Caki2 (cell line): ENCODE measurements at regions not wholly inside any gene's neighbourhood (a gene's known extent, or its start where the extent isn't known, plus 50 kb on each side); places are given as distances from the start of the nearest gene placed in this dataset.
"Not testable (repeated sequence)": the region's sequence is repeated elsewhere in the genome, so short reads cannot be mapped to it uniquely, and the experiment has no call there.

Source experiments
- DNase-seq: peaks from one replicate; pipeline ENCODE4 v3.0.0-alpha.2; 2015; ENCODE audit warnings: low read depth
- in situ Hi-C: cut with HindIII; loops from 2 replicates; pipeline ENCODE4 v1.10.0; 2016; ENCODE audit warnings: low sequenced_read_pairs, low pct_unique_long_range_greater_than_20kb, mixed read lengths

DNA sequence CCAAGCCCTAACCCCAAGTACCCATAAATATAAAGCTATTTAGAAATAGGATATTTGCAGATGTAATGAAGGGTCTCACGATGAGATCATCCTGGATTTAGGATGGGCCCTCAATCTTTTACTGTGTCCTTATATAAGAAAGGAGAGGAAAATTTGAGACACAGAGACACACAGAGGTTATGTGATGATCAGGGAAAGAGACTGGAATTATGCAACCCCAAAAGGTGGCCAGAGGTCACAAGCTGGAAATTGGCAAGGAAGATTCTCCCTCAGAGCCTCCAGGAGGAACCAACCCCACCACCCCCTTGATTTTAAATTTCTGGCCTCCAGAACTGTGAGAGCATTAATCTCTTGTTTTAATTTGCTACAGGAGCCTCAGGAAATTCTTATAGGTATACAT is 334.9 kb upstream of the PRICKLE1 start:
- in situ Hi-C loops, result no loop called here
- DNase-seq, result no peak

DNA sequence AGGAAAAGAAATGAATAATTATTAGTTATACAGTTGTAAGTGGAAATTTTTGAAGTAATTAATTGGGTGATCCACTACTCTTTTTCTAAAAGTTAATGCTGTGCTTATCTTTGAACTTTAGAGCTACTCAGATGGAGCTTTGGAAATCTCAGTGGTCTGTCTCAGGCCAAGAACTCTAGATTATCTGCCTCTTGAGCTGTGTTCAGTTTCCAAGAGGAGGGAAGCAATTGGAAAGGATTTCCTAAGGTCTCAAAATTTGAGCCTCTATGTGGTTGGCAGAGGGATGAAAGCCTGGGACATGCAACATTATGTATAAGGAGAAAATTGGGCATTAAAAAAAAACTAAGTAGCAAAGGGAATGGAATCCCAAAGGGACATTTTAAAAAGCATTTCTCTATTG is 334.0 kb upstream of the PRICKLE1 start:
- DNase-seq, result no peak
- in situ Hi-C loops, result no loop called here

DNA sequence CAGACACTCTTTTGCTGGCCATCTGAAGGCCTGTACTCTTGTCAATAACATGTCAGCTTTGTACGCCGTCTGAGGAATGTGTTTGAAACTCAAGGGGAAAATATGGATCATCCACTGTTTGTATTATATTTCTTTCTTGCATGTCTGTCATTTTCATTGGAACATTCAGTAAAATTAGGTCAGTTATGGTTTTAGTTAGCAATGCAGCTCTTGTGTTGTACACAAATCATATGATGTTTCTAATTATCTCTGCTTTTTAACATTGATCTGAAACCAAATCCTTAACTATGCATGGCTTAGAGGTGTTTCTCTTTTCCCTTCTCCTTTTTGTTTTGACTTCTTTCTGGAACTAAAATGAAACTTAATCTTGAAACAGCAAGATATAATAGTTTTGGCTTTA is 333.6 kb upstream of the PRICKLE1 start:
- in situ Hi-C loops, result no loop called here
- no peak for DNase-seq

DNA sequence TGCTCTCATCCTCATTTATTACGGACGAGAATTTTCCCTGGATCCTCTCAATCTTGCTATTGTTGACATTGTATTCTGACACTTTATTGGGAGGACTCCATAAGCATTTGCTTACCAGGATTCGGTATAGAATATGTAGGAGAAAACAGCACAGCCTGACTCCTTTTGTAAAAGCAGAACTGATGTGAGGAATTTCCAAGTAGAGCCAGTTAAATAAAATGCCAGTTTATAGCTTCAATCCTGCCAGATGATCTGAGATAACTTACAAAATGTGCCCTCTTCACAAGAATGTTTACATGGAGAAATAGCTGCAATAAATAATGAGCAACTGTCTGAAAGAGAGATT is 332.9 kb upstream of the PRICKLE1 start:
- in situ Hi-C loops, result no loop called here

DNA sequence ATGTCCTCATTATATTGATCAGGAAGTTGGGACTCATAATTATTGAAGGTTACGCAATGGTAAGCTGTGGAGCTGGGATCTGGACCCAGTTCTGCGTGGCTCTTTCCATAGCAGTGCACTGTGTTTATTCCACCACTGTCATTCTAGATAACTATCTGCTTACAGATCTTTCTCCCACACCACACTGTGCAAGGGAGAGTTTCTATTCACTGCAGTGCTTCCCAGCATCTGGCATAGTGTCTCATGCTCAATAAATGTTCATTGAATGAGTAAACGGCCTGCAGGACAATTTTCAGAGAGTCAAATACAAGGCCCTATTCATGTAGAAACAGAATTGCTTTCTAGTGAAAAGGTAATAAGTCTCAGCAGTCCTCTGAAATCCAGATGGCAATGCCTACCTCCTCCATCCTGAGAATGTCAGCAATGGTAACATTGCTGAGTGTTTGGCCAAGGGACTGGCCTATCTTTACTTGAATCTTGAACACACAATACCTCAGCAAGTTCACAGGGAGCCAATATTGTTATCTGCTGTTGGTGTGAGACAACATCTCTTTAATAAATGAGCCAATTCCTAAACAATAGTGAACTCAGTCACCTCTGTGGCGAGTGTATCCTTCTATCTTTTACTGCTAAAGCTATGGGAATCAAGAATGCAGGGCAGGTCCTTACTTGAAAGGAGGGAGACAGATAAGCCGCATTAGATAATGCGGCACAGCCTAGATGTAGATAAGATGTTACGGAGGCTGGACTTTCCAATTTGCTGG is 332.4 kb upstream of the PRICKLE1 start:
- in situ Hi-C loops, result no loop called here
- DNase-seq, result peak; percentile 35

More for the DNA sequence above, 332.9 kb upstream of the PRICKLE1 start:
- no peak for DNase-seq

DNA sequence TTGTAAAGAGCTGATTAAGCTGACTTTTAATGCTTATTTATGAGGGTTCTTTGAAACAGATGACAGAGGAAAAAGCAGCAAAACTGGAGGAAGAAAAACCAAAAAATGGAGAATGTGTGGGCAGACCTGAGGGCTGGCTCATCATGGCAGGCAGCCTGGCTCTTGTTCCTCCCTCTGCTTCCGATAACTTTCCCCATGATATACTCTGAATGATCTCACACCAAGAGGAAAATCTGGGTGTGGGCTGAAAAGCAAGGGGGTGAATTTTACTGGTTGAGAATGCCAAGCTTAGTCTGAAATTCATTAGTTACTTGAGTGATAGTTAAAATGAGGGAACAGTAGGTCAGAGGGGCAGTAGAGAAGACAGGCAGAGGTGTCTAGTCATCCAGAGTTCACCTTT is 330.1 kb upstream of the PRICKLE1 start:
- no peak for DNase-seq
- in situ Hi-C loops, result no loop called here

DNA sequence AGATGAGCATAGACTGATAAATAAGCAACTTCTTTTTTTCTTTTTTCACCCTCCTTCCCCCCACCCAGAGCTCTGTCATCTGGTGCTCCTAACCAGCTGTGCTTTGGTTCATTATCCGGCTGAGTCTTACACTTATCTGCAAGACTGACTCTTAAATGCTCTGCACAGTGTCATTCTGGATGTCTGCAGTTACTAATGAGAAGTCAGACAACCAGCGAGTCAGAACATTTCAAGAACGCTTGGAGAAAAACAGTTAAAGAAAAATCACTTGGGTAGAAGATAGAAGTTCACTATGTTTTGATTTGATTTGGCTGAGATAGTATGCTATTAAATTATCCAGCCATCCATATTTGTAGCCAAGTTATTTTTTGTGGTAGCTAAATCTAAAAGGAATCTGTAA is 328.9 kb upstream of the PRICKLE1 start:
- no peak for DNase-seq
- in situ Hi-C loops, result no loop called here

DNA sequence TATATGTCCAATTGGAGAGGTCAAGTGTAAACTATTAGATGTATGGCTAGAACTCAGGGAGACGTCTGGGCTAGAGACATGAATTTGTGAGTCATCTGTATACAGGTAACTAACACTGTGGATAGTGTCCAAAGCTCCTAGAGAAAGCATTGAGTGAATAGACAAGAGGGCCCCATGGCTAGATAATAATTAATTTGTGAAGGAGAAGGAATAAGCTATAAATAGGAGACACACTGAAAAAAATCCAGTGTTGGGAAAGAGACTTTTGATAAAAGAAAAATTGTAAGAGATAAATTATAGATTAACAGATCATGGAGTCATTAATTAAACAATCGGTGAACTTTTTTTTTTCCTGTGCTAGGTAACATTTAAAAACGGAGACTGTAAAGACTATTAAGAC is 326.6 kb upstream of the PRICKLE1 start:
- in situ Hi-C loops, result no loop called here

DNA sequence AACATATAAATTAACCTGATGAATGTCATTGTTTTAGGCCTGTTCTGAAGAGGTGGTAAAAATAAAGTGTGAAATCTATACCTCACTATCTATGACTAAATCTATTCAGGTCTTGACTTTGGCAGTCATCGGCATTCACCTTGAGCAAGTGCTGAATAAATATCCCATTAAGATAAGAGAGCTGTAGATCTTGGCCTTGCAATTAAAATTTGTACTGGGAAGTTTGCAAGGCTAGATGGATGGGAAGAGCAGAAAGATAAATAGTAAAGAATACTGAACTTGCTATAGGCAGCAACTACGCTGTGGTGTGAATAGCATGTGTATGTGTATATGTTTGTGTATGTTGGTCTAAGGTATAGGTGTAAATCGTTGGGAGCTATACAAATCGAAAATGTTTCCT is 325.9 kb upstream of the PRICKLE1 start:
- in situ Hi-C loops, result no loop called here
- DNase-seq, result no peak

More for the DNA sequence above, 326.6 kb upstream of the PRICKLE1 start:
- peak; percentile 86 for DNase-seq

DNA sequence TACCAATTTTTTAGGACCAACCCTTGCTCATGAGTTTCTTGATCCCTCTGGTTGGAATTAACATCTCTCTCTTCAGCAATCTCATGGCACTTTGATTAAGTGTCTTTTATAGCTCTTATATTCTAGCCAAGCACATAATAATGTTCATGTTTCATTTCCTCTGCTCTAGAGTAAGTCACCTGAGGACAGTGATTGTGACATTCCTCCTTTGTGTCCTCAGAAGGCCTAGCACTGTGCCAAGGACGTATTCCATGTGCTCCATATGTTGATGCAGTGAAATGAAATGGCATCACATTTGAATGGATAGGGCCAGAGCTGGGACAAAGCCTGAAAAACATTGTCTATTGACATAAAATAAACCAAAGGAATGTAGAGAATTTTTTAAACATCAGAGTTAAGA is 322.8 kb upstream of the PRICKLE1 start:
- no peak for DNase-seq
- in situ Hi-C loops, result no loop called here

DNA sequence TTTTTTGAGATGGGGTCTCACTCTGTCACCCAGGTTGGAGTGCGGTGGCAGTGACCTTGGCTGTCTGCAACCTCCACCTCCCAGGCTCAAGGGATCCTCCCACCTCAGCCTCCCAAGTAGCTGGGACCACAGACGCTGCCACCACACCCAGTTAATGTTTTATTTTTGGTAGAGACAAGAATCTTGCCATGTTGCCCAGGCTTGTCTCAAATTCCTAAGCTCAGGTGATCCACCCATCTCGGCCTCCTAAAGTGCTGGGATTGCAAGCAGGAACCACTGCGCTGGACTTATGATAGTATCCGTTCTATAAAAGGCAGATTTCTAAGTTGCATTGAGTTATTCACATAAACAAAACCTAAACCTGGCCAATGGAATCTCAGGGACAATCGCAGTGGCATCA is 321.1 kb upstream of the PRICKLE1 start:
- in situ Hi-C loops, result no loop called here
- no peak for DNase-seq

DNA sequence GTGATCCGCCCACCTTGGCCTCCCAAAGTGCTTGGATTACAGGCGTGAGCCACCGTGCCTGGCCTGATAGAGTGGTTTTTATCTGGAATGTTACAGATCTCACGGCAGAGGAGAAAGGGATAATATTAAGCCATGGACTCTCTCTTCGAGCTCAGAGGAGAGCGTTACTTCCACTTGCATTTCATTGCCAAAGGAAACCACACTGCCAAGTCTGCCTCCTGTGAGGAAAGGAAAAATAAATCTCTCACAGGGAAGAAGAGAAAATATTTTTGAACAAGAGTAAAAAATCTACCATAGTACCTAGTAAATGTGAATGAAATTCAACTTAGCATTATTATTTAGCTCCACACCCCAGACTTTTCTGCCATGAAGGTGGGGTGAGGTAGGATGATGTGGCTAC is 319.2 kb upstream of the PRICKLE1 start:
- no peak for DNase-seq
- in situ Hi-C loops, result no loop called here

DNA sequence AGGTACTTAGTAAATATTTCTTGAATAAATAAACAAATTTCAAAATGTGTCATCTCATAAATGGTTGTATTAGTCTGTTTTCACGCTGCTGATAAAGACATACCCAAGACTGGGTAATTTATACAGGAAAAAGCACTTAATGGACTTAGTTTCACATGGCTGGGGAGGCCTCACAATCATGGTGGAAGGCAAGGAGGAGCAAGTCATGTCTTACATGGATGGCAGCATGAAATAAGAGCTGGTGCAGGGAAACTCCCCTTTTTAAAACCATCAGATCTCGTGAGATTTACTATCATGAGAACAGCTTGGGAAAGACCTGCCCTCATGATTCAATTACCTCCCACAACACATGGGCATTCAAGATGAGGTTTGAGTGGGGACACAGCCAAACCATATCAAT is 317.3 kb upstream of the PRICKLE1 start:
- in situ Hi-C loops, DNase-seq: not testable (repeated sequence)

DNA sequence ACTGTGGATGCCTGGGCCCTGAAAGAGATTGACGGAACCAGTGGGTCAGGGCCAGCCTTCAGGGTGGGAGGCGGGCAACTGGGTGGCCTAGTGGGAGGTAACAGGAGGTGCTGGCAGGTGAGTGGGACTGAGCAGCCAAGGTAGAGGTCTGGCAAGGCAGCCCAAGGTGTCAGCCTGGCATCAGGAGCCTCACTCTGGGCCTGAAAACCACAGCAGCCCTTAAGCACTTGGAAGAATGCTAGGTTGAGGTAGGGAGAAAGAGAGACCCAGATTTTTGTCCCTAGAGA is 315.8 kb upstream of the PRICKLE1 start:
- DNase-seq, result no peak
- in situ Hi-C loops, result no loop called here

DNA sequence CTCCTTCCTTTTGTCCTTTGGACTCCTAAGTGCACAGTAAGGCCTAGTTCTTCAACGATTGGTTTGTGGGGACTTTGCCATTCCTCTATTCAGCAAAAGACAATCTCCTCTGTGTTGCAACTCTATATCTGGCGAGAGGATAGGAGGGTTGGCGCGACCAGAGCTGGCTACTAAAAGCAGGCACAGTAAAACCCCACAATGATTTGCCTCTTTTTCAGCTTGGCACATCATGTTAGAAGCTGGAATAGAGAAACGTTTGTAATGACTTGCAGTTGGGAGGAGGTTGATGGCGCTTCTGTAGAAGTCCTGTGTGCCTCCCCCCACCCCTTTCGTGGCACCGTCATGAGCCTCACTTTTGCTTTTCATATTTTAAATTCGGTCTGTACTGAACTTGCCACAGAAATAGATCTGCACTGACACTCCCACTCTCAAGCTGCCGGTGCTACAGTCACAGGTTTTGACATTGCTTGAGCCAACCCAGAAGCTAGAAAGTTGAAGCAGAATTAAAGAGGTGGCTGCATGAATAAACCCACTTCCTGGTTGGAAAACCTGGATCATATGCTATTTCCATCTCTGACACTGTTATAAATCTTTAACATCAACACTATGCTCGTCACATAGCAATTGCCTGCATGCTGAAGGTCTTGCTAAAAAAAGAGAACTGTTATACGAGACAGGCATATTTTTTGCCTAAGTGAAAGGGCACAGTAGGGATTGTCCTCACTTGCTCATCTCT is 315.3 kb upstream of the PRICKLE1 start:
- in situ Hi-C loops, result no loop called here
- no peak for DNase-seq

DNA sequence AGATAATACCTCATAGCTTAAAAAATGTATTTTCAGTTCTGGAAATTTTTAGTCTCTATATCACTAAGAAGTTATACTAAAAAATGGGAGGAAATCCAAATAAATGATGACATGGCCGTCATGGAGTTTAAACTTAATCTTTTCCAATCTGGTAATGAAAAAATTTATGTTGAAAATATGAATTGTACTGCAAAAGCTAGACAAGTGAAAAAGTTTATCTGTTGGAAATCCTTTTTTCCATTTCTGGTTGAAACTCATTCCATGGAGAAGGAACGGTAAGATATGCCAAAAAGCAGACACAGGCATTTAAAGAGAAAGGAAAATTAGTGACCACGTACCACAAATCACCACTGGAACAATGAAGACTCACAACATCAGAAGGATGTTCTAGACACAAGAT is 314.2 kb upstream of the PRICKLE1 start:
- no peak for DNase-seq
- in situ Hi-C loops, result no loop called here

DNA sequence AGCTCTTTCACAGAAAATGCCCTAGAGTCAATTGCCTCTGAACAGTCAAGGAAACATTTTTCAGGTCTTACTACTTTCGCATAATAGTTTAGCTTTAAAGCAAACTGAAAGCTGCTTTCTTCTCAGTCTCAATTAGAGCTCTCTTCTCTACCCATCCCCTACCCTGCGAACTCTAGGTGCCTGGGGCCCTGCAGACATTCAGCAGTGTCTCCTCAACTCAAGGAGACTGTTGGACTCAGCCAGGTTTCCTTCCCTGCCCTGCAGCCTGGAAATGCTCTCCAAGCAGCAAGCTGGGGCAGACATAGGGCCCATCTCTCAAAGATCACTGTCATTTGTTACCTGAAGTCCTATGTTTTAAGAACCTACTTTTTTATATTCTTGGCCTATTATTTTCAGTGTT is 312.5 kb upstream of the PRICKLE1 start:
- in situ Hi-C loops, result no loop called here
- DNase-seq, result no peak

DNA sequence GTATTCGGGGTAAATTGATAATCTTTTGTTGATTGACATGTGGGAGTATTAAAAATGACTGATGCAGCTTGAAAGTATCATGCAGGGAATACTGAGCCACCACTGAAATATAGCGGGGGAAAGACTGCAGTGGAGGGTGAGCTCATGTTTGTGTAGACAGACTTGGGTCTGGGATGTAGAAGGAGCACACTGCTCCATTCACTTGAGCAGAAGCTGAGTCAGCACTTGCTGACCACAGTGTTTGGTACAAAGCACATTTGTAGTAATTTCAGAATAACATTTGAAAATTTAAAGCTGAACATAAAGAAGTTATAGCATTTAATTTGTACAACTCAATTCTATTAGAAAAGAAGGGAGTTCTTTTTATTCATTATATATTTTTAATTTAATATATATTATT is 304.3 kb upstream of the PRICKLE1 start:
- DNase-seq, result no peak
- in situ Hi-C loops, result no loop called here

DNA sequence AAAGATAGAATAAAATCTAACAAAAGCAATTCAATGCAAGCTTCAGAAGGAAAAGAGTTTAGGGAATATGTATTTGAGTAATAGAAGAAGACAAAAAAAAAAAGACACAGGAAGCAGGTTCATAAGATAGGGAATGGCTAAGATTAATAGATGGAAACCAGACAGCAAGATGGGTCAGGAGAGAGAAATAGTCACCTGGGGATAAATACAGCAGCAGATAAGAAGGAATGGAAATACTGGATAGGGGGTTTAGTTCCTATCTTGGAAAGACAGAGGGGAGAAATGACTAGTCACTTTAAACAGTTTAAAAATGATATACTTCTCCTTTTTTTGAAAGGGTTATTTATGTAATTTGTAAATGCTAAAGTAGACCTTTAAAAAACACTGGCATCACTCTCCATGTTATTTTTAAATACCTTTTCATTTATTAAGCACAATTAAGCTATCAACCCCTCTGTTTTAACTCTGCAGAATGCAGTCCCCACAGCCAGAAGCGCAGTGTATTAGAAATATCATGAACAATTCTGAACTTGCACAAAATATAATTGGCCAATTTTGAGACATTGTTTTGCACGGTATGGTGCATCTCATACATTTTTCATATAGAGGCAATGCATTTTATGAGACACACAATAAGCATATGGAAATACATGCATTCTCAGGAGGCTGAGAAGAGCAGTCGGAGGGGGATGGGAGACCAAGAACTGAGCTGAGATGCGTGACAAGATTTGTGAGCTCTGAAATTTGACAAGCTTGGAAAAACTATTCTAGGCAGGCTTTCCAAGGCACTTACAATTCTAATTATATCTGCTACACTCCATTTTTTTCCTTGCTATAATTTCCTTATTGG is 303.4 kb upstream of the PRICKLE1 start:
- in situ Hi-C loops, result no loop called here
- no peak for DNase-seq
